Calu3 (cell line): ENCODE measurements at regions not wholly inside any gene's neighbourhood (a gene's known extent, or its start where the extent isn't known, plus 50 kb on each side); places are given as distances from the start of the nearest gene placed in this dataset.

Source experiments
- BruUV-seq: library from RNA; stranded (reverse); fragments of 400-500 nt; replicated peaks from 2 replicates; lab custom pipeline; 2021; lab: Mats Ljungman, UMichigan
- CTCF ChIA-PET: fragments of 300-600 bp; sonication (Branson Sonifier 250); formaldehyde crosslinking; loops from one replicate; lab custom pipeline; 2022; ENCODE audit warnings: antibody characterized with exemption; lab: Charles Lee
- DNase-seq: peaks from one replicate; pipeline ENCODE4 v3.0.0; 2022
- H3K27ac Mint-ChIP-seq: one replicate; pipeline ENCODE4 v1.8.0; 2022; ENCODE audit warnings: mixed read lengths; ENCODE audit not compliant: unreplicated experiment
- H3K27me3 Mint-ChIP-seq: one replicate; pipeline ENCODE4 v1.8.0; 2022; ENCODE audit warnings: mixed read lengths; ENCODE audit not compliant: unreplicated experiment
- H3K36me3 Mint-ChIP-seq: one replicate; pipeline ENCODE4 v1.8.0; 2022; ENCODE audit warnings: mild to moderate bottlenecking, moderate library complexity, mixed read lengths; ENCODE audit not compliant: insufficient read depth, unreplicated experiment
- H3K4me1 Mint-ChIP-seq: one replicate; pipeline ENCODE4 v1.8.0; 2022; ENCODE audit warnings: mild to moderate bottlenecking, low read depth, mixed read lengths; ENCODE audit not compliant: unreplicated experiment
- H3K4me3 Mint-ChIP-seq: one replicate; pipeline ENCODE4 v1.8.0; 2022; ENCODE audit warnings: mild to moderate bottlenecking, low read depth, moderate library complexity, mixed read lengths; ENCODE audit not compliant: unreplicated experiment
- H3K9me3 Mint-ChIP-seq: one replicate; pipeline ENCODE4 v1.8.0; 2022; ENCODE audit warnings: low read depth, mixed read lengths; ENCODE audit not compliant: unreplicated experiment
- intact Hi-C: fragments of 100-400 bp; cut with micrococcal nuclease; formaldehyde crosslinking; loops from one replicate; pipeline ENCODE4 v1.10.0; 2022; ENCODE audit not compliant: unreplicated experiment
- TF ChIP-seq, protein P1 (sequence below): fragments of 200-600 bp; IDR thresholded peaks from one replicate; pipeline ENCODE4 v1.8.0; 2022; ENCODE audit warnings: antibody characterized with exemption; ENCODE audit not compliant: unreplicated experiment

DNA sequence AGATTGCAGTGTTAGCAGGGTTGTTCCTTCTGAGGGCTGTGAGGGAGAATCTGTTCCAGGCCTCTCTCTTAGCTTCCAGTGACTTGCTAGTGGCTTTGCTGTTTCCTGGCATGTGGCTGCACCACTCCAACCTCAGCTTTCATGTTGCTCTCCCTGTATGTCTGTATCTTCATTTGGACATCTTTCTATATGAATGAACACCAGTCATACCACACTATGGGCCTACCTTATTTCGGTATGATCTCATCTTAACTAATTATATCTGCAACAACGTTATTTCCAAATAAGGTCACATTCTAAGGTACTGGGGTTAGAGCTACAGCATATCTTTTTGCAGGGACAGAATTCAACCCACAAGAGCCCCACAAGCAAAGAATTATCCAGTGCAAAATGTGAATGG lies 356.7 kb upstream of the UMPS start:
- TF ChIP-seq, protein P1, sequence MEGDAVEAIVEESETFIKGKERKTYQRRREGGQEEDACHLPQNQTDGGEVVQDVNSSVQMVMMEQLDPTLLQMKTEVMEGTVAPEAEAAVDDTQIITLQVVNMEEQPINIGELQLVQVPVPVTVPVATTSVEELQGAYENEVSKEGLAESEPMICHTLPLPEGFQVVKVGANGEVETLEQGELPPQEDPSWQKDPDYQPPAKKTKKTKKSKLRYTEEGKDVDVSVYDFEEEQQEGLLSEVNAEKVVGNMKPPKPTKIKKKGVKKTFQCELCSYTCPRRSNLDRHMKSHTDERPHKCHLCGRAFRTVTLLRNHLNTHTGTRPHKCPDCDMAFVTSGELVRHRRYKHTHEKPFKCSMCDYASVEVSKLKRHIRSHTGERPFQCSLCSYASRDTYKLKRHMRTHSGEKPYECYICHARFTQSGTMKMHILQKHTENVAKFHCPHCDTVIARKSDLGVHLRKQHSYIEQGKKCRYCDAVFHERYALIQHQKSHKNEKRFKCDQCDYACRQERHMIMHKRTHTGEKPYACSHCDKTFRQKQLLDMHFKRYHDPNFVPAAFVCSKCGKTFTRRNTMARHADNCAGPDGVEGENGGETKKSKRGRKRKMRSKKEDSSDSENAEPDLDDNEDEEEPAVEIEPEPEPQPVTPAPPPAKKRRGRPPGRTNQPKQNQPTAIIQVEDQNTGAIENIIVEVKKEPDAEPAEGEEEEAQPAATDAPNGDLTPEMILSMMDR: no peak
- H3K27me3 Mint-ChIP-seq: peaks cover 85% of the 10 kb centered on the region
- intact Hi-C loops: no loop called here
- no peaks in the 10 kb centered on the region for H3K9me3 Mint-ChIP-seq
- no peaks in the 10 kb centered on the region for H3K4me1 Mint-ChIP-seq
- BruUV-seq: no TSS peak
- DNase-seq: no peak
- no peak overlapping the region for H3K4me3 Mint-ChIP-seq
- no peaks in the 10 kb centered on the region for H3K36me3 Mint-ChIP-seq
- H3K27ac Mint-ChIP-seq: no peak overlapping the region
- CTCF ChIA-PET: no interaction called here

DNA sequence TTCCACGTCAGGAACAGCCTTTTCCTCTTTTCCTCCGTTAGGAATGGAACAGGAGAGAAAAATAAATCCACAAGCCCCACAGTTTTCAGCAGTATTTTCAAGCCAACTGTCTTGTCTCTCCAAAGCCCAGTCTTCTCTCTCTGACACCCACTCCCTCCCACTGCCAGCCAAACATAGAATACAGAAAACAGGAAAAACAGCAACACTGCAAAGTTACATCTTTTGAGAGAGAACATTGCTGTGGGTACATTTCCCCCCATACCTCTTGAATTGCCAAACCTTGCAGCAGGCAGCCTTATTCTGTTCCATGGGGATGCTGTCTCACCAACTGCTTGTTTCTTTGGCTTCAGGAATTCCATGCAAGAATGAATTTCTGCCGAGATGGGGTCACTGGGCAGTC lies 355.7 kb upstream of the UMPS start:
- H3K27me3 Mint-ChIP-seq: peaks cover 96% of the 10 kb centered on the region
- H3K9me3 Mint-ChIP-seq: no peaks in the 10 kb centered on the region
- TF ChIP-seq, protein P1: no peak
- CTCF ChIA-PET: no interaction called here
- no peak overlapping the region for H3K27ac Mint-ChIP-seq
- H3K36me3 Mint-ChIP-seq: no peaks in the 10 kb centered on the region
- DNase-seq: no peak
- intact Hi-C loops: no loop called here
- no peaks in the 10 kb centered on the region for H3K4me1 Mint-ChIP-seq
- no TSS peak for BruUV-seq
- H3K4me3 Mint-ChIP-seq: no peak overlapping the region

DNA sequence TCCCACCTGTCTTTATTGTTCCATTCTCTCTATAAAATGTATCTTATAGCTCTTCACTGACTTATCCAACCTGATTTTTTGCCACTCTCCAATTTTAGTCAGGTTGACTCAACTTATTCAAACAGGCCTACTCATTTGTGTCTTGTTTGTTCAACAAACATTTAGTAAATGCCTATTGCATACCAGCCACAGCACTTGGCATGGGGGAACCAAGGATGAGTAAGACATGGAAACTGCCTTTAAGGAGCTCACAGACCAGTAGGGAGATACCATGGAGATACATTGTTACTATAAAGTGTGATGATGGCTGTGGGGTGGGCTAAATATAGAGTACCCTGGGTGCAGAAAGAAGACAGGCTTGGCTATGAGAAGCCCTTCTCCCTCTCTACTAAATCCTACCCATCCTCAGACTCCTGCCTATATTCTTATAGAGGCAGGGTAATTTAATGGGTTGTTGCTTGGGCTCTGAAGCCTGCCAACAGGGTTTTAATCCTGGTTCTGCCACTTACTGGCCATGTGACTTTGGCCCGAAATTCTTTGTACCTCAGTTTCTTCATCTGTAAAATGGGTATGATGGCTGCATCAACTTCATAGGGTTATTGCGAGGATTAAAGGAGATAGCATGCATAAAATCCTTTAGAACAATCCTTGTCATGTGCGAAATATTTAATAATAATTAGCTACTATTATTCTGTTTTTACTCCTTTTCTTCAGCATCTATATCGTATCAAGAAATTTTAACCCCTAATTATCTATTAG lies 348.5 kb upstream of the UMPS start:
- Mint-ChIP-seq H3K36me3 (no peaks in the 10 kb centered on the region), H3K4me3 (no peak overlapping the region), H3K27ac (no peak overlapping the region), H3K4me1 (no peaks in the 10 kb centered on the region), H3K9me3 (no peaks in the 10 kb centered on the region), H3K27me3 (peaks cover 100% of the 10 kb centered on the region)
- DNase-seq: no peak
- BruUV-seq: no TSS peak
- TF ChIP-seq, protein P1: no peak
- CTCF ChIA-PET: no interaction called here
- intact Hi-C loops: no loop called here

DNA sequence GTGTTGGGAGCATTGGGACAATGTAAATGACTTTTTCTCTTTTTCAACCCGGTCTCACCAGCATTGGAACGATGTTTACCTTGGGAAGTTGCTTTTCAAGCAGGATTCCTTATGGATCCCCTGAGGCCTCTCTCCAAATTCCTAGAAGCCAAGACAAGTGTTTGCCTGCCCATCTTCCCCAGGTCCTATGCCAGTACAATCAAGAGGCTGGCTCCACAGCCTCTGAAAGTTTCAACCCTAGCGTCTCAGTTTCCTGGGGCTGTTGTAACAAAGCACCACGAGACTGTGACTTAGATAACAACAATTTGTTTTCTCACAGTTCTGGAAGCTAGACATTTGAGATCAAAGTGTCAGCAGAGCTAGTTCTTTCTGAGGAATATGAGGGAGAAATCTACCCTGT lies 347.2 kb upstream of the UMPS start:
- Mint-ChIP-seq H3K4me1 (no peaks in the 10 kb centered on the region), H3K27ac (no peak overlapping the region), H3K36me3 (no peaks in the 10 kb centered on the region), H3K4me3 (no peak overlapping the region), H3K9me3 (no peaks in the 10 kb centered on the region), H3K27me3 (peaks cover 100% of the 10 kb centered on the region)
- no peak for DNase-seq
- TF ChIP-seq, protein P1: no peak
- intact Hi-C loops: no loop called here
- CTCF ChIA-PET: no interaction called here
- no TSS peak for BruUV-seq
